ENCODE measurements at regions not wholly inside any gene's neighbourhood (a gene's known extent, or its start where the extent isn't known, plus 50 kb on each side); places are given as distances from the start of the nearest gene placed in this dataset.

DNA sequence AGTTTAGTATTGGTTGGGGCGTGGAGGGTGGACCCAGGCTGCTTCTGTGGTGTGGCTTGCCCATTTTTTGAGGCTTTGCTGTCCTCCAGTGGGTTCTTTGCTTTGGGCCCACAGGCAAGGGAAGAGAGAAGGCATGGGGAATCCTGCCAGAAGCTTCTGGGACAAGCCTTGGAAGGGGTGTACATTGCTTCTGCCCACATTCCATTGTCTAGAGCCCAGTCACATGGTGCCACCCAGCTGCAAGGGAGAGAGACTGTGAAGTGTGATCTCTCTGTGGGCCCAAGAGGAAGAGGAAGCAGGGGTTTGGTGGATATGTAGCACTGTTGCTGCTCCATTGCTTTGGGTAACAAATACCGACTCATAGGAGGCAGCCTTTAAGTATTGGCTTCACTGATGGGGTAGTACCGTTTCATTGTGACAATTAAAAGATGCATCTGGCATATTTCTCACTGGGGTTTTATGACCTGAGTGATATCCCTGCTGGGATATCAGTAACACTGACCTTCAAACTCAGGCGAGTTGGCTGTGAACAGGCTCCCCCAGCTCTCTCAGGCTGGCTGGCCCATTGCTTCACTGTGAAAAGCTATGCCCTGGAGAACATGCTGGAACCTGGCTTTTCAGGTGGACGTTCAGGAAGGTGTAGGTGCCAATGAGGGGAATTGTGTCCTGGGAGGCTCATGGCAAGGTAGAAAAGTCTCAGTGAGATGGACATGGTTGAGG lies 85.9 kb downstream of the CLDN34 start:
- no peak for DNase-seq (ENCODE audit: low read depth)
- TF ChIP-seq, protein P1, sequence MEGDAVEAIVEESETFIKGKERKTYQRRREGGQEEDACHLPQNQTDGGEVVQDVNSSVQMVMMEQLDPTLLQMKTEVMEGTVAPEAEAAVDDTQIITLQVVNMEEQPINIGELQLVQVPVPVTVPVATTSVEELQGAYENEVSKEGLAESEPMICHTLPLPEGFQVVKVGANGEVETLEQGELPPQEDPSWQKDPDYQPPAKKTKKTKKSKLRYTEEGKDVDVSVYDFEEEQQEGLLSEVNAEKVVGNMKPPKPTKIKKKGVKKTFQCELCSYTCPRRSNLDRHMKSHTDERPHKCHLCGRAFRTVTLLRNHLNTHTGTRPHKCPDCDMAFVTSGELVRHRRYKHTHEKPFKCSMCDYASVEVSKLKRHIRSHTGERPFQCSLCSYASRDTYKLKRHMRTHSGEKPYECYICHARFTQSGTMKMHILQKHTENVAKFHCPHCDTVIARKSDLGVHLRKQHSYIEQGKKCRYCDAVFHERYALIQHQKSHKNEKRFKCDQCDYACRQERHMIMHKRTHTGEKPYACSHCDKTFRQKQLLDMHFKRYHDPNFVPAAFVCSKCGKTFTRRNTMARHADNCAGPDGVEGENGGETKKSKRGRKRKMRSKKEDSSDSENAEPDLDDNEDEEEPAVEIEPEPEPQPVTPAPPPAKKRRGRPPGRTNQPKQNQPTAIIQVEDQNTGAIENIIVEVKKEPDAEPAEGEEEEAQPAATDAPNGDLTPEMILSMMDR (IDR thresholded peaks at IDR 0.05; ENCODE audit: insufficient read depth, low read length, severe bottlenecking), result no peak
- FAIRE-seq, result no peak
- Histone ChIP-seq H3K27me3 (ENCODE audit: control insufficient read depth, insufficient read depth, low read length) (no peaks in the 10 kb centered on the region), H3K4me3 (ENCODE audit: low read depth, low read length) (no peak overlapping the region), H3K36me3 (ENCODE audit: control insufficient read depth, insufficient read depth, low read length) (no peaks in the 10 kb centered on the region)

DNA sequence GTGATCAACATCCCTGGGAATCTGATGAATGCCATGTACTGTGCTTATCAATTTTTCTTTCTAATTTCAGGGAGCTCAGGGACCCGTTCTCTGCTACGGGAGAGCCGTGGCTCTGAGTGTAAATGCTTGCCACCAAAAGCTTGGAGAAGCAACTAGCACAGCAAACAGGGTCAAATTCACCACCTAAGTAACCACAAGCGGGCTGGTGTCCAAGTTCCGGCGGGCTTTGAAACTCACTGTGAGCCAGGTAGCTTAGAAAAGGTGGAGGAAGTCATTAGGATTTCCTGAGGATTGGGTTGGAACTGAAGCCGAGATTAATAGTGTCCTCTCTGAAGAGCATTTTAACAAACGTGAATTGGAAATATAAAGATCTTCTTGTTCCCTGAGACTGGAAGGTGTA lies 87.2 kb downstream of the CLDN34 start:
- Histone ChIP-seq H3K27me3 (ENCODE audit: control insufficient read depth, insufficient read depth, low read length) (no peaks in the 10 kb centered on the region), H3K36me3 (ENCODE audit: control insufficient read depth, insufficient read depth, low read length) (no peaks in the 10 kb centered on the region), H3K4me3 (ENCODE audit: low read depth, low read length) (no peak overlapping the region)
- DNase-seq (ENCODE audit: low read depth) (no peak), FAIRE-seq (no peak)
- TF ChIP-seq, protein P1 (IDR thresholded peaks at IDR 0.05; ENCODE audit: insufficient read depth, low read length, severe bottlenecking), result no peak

DNA sequence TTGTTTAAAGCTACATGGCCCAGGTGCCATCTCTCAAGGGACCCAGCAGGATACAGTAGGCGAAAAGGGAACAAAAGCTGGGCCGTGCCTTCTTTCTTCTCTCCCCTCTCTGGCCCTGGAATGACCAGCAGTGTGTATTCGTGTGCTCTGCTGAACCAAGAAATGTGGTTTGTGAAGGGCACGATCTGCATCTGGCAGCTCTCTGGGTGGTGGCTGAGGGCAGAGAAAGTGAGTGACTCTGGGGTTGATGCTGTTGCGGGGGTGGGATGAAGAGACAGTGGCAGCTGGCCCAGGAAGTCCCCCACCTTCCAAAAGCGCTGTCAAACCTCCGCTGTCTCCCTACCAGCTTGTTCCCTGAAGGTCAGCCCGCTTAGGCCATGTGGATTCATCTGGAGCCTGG lies 88.3 kb downstream of the CLDN34 start:
- H3K36me3 ChIP-seq (ENCODE audit: control insufficient read depth, insufficient read depth, low read length), result no peaks in the 10 kb centered on the region
- H3K27me3 ChIP-seq (ENCODE audit: control insufficient read depth, insufficient read depth, low read length), result no peaks in the 10 kb centered on the region
- TF ChIP-seq, protein P1 (IDR thresholded peaks at IDR 0.05; ENCODE audit: insufficient read depth, low read length, severe bottlenecking), result no peak
- DNase-seq (ENCODE audit: low read depth) (no peak), FAIRE-seq (no peak)
- H3K4me3 ChIP-seq (ENCODE audit: low read depth, low read length), result no peak overlapping the region

DNA sequence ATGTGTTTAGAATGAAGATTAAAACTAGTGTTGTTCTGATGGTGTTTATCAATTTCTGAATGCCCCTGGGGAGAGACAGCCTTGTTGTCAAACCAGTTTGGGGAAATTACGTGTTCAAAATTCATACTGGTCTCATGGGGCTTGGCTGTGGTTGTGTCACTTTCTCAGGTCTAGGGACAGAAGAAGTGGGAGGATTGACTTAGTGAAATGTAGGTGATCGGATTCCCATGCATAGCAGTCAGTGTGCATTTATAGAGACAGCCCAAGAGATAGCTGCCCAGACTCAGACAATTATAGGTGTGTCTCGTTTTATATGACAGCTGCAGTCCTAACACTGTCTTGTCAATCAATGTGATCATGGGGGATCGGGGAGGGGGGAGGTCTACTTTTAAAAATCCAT lies 94.4 kb upstream of the CLCN4 start:
- peak; percentile 52 for DNase-seq (ENCODE audit: low read depth)
- H3K36me3 ChIP-seq (ENCODE audit: control insufficient read depth, insufficient read depth, low read length), result peaks cover 3% of the 10 kb centered on the region
- H3K27me3 ChIP-seq (ENCODE audit: control insufficient read depth, insufficient read depth, low read length), result no peaks in the 10 kb centered on the region
- no peak overlapping the region for H3K4me3 ChIP-seq (ENCODE audit: low read depth, low read length)
- no peak for FAIRE-seq
- TF ChIP-seq, protein P1 (IDR thresholded peaks at IDR 0.05; ENCODE audit: insufficient read depth, low read length, severe bottlenecking), result no peak

DNA sequence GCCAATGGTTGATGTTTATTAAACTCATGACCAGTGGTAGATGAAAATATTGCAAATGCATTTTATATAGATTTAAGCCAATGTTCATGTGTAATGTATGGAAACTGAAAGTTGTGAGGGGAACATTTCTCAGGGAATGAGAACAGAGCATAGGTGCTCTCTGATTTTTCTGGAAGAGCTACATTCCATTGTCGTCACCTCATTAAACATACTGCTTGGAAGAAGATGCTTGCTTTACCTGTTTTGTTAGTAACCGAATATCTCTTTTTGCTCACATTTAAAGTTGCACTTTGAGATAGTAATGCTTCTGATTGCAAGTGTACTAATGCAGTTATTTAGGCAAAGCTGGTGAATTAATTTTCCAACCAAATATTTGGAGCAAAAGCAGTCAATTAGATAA lies 93.8 kb upstream of the CLCN4 start:
- DNase-seq (ENCODE audit: low read depth), result peak; percentile 67
- no peak for FAIRE-seq
- Histone ChIP-seq H3K27me3 (ENCODE audit: control insufficient read depth, insufficient read depth, low read length) (no peaks in the 10 kb centered on the region), H3K4me3 (ENCODE audit: low read depth, low read length) (no peak overlapping the region), H3K36me3 (ENCODE audit: control insufficient read depth, insufficient read depth, low read length) (peaks cover 3% of the 10 kb centered on the region)
- TF ChIP-seq, protein P1 (IDR thresholded peaks at IDR 0.05; ENCODE audit: insufficient read depth, low read length, severe bottlenecking), result no peak

DNA sequence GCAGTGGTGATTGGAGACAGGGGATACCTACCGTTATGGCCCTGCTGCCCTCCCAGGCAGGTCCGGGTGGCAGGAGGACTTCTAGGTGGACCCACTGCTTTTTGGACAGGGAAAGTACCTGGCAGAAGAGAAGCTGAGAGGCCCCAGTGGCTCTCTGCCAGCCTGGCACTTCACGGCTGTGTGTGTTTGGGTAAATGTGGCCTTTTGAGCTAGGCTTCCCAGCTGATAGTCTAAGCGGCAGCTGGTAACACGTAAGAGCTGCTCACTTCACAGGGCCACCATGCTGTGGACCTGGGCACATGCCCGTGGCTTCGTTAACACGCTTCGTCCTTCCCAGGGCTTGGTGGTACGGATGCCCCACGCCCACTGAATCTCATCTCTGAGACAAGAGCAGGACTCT lies 92.0 kb upstream of the CLCN4 start:
- DNase-seq (ENCODE audit: low read depth), result no peak
- TF ChIP-seq, protein P1 (IDR thresholded peaks at IDR 0.05; ENCODE audit: insufficient read depth, low read length, severe bottlenecking), result no peak
- Histone ChIP-seq H3K27me3 (ENCODE audit: control insufficient read depth, insufficient read depth, low read length) (no peaks in the 10 kb centered on the region), H3K4me3 (ENCODE audit: low read depth, low read length) (no peak overlapping the region), H3K36me3 (ENCODE audit: control insufficient read depth, insufficient read depth, low read length) (peaks cover 4% of the 10 kb centered on the region)
- no peak for FAIRE-seq

Measured in bronchial epithelial cell (primary cell).